ENCODE measurements at regions not wholly inside any gene's neighbourhood (a gene's known extent, or its start where the extent isn't known, plus 50 kb on each side); places are given as distances from the start of the nearest gene placed in this dataset.
"Not testable (repeated sequence)": the region's sequence is repeated elsewhere in the genome, so short reads cannot be mapped to it uniquely, and the experiment has no call there.

DNA sequence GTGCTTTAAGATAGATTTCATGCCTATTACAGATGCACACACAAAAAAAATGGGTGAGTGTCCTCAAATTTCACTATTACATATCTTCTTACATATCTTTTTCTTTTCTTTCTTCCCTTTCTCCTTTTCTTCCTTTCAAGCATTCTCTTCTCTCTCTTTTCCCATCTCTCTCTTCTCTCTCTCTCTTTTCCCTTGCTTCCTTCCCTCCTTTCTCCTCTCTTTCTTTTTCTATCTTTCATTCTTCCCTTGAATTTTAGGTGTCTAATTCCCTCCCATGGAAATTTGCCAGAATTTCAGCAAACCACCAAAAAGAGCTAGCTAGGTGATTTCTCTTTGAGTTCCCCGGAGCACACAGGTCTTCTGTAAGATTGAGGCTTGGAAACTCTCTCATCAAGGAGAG, 395.3 kb upstream of the RUNX1 start:
- Mint-ChIP-seq H3K4me3 (no peak overlapping the region), H3K9me3 (peaks cover 4% of the 10 kb centered on the region), H3K27me3 (ENCODE audit: insufficient read depth) (peaks cover 16% of the 10 kb centered on the region), H3K36me3 (ENCODE audit: low read depth) (no peaks in the 10 kb centered on the region), H3K4me1 (ENCODE audit: low read depth) (no peaks in the 10 kb centered on the region), H3K27ac (no peak overlapping the region)
- intact Hi-C loops (cut with micrococcal nuclease), result no loop called here
- DNase-seq (ENCODE audit: low spot score), result no peak

DNA sequence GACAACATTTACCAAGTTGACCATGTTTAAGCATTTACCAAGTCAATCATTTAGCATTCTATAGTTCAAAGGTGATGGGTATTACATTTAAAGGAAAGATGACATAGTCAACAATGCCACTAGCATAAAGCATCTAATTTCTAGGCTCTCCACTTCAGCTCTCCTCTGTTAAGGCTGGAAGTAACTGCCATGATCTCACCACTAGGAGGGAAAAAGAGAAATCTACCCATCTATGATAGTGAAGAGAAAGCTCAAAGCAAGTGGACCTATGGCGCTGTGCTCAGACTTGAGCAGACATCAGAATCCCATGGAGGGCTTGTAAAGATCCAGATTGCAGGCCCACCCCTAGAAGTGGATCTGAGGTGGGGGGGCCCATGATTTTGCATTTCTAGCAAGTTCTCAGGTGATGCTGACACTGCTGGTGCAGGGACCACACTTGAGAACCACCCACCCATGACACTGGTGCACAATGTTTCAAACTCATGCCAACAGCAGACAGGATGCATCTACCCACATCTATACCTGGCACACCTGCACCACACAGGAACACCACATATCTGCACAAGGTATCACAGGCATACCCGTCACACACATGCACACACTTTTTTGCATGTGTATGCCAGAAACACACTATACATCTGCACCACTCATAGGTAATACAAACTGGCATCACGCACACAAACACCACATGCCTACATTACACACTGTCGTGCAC, 392.9 kb upstream of the RUNX1 start:
- Mint-ChIP-seq H3K27me3 (ENCODE audit: insufficient read depth) (peaks cover 16% of the 10 kb centered on the region), H3K36me3 (ENCODE audit: low read depth) (peaks cover 2% of the 10 kb centered on the region), H3K9me3 (peaks cover 3% of the 10 kb centered on the region), H3K4me1 (ENCODE audit: low read depth) (peaks cover 14% of the 10 kb centered on the region), H3K4me3 (no peak overlapping the region), H3K27ac (no peak overlapping the region)
- intact Hi-C loops (cut with micrococcal nuclease), result no loop called here
- no peak for DNase-seq (ENCODE audit: low spot score)

DNA sequence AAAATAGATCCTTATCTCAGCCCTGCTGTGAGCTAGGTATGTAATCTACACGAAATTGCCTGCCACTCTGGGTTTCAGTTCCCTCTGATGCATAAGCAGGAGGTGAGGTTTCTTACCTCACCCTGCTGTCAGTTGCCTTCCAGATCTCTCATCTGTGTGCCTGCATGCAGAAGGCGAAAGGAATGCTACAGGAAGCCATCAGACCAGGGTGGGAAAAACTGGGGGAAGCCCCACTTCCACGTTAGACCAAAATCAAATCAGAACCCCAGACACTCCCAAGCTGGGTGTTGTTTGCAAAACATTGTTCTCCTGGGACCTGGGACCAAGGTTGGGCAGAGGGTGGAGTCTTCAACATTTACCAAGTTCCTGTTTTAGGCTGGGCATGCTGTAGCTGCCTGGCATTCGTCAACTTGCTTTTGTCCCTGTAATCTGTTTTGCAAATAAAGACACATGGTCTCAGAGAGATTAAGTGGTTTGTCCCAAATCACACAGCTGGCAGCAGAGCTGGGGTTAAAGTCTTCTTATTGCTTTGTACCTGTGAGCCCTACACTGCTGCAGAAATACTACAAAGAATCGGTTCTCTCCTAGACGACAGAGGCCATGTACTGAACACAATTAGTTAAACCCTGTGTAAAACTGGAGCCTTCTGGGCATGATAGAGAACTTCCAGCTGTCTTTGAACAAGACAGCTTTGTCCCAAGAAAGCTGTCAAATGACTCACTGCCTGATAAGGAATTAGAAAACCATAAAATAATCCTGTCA, 389.7 kb upstream of the RUNX1 start:
- Mint-ChIP-seq H3K27me3 (ENCODE audit: insufficient read depth) (peaks cover 9% of the 10 kb centered on the region), H3K36me3 (ENCODE audit: low read depth) (peaks cover 2% of the 10 kb centered on the region), H3K4me3 (no peak overlapping the region), H3K27ac (no peak overlapping the region), H3K9me3 (peaks cover 19% of the 10 kb centered on the region), H3K4me1 (ENCODE audit: low read depth) (peaks cover 14% of the 10 kb centered on the region)
- intact Hi-C loops (cut with micrococcal nuclease), result loop anchor here (10.0 kb wide), 1 partner anchor 176 kb away; no protein-coding TSS in a partner anchor
- DNase-seq (ENCODE audit: low spot score), result no peak

DNA sequence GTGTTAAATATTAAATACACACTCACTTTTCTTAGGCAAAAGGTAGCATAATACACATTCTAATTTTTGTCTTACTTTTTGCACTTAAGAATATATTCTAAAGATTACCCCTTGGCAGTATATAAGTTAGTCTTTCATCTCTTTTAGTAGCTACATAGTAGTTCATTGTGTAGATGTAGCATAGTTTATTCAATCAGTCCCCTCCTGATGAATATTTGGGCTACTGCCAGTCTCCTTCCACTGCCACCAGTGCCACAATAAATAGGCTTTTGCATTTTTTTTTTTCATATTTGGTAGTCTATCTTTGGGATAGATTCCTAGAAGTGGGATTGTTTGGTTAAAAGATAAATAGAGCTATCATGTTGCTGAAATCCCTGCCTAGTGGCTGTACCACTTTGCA, 388.8 kb upstream of the RUNX1 start:
- DNase-seq (ENCODE audit: low spot score), result no peak
- peaks cover 27% of the 10 kb centered on the region for H3K9me3 Mint-ChIP-seq
- no peak overlapping the region for H3K27ac Mint-ChIP-seq
- no peak overlapping the region for H3K4me3 Mint-ChIP-seq
- peaks cover 2% of the 10 kb centered on the region for H3K36me3 Mint-ChIP-seq (ENCODE audit: low read depth)
- peaks cover 14% of the 10 kb centered on the region for H3K4me1 Mint-ChIP-seq (ENCODE audit: low read depth)
- intact Hi-C loops (cut with micrococcal nuclease), result loop anchor here (10.0 kb wide), 1 partner anchor 177 kb away; no protein-coding TSS in a partner anchor
- H3K27me3 Mint-ChIP-seq (ENCODE audit: insufficient read depth), result peaks cover 9% of the 10 kb centered on the region

DNA sequence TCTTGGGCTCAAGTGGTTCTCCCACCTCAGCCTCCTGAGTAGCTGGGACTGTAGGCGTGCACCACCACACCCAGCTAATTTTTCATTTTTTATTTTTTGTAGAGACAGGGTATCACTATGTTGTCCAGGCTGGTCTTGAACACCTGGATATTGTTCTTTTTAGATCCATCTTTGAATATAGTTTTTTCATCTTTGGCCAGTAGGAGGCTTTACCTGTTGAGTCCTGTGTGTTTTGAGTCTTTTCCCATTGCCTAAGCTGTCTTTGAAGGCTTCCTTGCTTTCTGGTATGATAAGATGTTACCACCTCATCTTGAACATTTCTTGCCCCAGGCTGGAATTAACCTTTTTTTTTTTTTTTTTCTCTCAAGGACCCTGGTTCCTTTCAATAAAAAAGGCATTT, 387.8 kb upstream of the RUNX1 start:
- H3K36me3 Mint-ChIP-seq (ENCODE audit: low read depth), result peaks cover 2% of the 10 kb centered on the region
- peaks cover 9% of the 10 kb centered on the region for H3K27me3 Mint-ChIP-seq (ENCODE audit: insufficient read depth)
- DNase-seq (ENCODE audit: low spot score), result no peak
- no peak overlapping the region for H3K4me3 Mint-ChIP-seq
- intact Hi-C loops (cut with micrococcal nuclease), result loop anchor here (10.0 kb wide), 1 partner anchor 178 kb away; no protein-coding TSS in a partner anchor
- peaks cover 14% of the 10 kb centered on the region for H3K4me1 Mint-ChIP-seq (ENCODE audit: low read depth)
- H3K9me3 Mint-ChIP-seq, result peaks cover 33% of the 10 kb centered on the region
- H3K27ac Mint-ChIP-seq, result no peak overlapping the region

DNA sequence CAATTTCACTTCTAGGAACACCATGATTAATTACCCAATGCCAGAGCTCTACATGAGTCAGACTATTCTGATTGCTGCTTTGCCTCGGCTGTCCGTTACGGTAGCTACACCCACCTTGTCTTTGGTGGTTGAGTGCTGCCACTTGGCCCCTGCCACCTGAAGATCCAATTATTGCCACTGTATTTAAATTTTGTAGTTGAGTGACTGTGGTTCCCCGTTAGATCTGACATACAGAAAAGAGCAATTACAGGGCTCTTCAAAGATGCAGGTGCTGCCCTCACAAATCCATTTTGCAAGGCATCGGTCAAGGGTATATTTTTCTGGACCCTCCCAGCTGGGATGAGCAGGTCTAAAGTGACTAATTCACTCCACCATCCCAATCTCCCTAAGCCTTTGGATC, 383.5 kb upstream of the RUNX1 start:
- H3K27me3 Mint-ChIP-seq (ENCODE audit: insufficient read depth), result peaks cover 19% of the 10 kb centered on the region
- not testable (repeated sequence) for H3K36me3 Mint-ChIP-seq (ENCODE audit: low read depth); H3K4me3 Mint-ChIP-seq

DNA sequence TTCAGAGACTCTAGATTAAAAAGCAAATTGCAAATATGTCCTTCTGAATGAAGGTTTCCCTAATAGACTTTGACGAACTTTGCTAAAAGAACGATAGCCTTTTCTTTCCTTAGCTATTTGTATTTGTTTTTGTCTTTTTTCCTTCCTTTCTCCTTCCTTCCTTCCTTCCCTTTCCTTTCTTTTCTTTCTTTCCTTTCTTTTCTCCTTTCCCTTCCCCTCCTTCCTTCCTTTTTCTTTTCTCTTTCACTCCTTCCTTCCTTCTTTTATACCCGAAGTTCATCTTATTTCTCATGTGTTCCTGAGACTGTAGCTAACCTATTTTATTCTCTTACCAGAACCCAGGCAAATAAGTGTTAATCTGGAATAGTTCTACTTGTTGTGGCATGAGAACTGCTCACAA, 381.2 kb upstream of the RUNX1 start:
- peaks cover 37% of the 10 kb centered on the region for H3K9me3 Mint-ChIP-seq

More for the DNA sequence above, 383.5 kb upstream of the RUNX1 start:
- not testable (repeated sequence) for DNase-seq (ENCODE audit: low spot score); H3K27ac Mint-ChIP-seq
- H3K4me1 Mint-ChIP-seq (ENCODE audit: low read depth), result peaks cover 13% of the 10 kb centered on the region
- intact Hi-C loops (cut with micrococcal nuclease), result loop anchor here (10.0 kb wide), 1 partner anchor 182 kb away; no protein-coding TSS in a partner anchor
- H3K9me3 Mint-ChIP-seq, result peaks cover 39% of the 10 kb centered on the region

DNA sequence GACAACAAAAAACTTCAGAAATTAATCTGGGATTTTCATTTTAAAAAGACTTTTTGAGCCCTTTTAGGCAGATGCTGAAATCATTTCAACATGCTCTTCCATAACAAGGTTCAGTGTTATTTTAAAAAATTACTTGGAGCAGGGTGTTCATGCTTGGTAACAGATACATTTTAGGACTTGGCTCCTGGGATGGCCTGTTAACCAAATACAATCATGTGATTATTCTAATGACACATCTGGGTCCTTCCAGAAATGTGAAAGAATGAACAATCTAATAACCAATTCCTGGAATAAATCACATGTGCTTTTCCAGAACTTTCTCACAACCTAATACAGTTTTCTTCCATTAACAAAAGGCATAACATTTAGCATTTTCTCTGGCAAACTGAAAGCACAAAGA, 379.8 kb upstream of the RUNX1 start:
- Mint-ChIP-seq H3K4me1 (ENCODE audit: low read depth) (peaks cover 26% of the 10 kb centered on the region), H3K27ac (no peak overlapping the region), H3K36me3 (ENCODE audit: low read depth) (no peaks in the 10 kb centered on the region), H3K9me3 (peaks cover 24% of the 10 kb centered on the region), H3K27me3 (ENCODE audit: insufficient read depth) (peaks cover 12% of the 10 kb centered on the region), H3K4me3 (no peak overlapping the region)
- intact Hi-C loops (cut with micrococcal nuclease), result no loop called here
- no peak for DNase-seq (ENCODE audit: low spot score)

More for the DNA sequence above, 381.2 kb upstream of the RUNX1 start:
- Mint-ChIP-seq H3K27ac (no peak overlapping the region), H3K4me1 (ENCODE audit: low read depth) (peaks cover 26% of the 10 kb centered on the region), H3K36me3 (ENCODE audit: low read depth) (no peaks in the 10 kb centered on the region), H3K4me3 (no peak overlapping the region), H3K27me3 (ENCODE audit: insufficient read depth) (peaks cover 14% of the 10 kb centered on the region)
- no peak for DNase-seq (ENCODE audit: low spot score)
- intact Hi-C loops (cut with micrococcal nuclease), result loop anchor here (10.0 kb wide), 1 partner anchor 185 kb away; no protein-coding TSS in a partner anchor

DNA sequence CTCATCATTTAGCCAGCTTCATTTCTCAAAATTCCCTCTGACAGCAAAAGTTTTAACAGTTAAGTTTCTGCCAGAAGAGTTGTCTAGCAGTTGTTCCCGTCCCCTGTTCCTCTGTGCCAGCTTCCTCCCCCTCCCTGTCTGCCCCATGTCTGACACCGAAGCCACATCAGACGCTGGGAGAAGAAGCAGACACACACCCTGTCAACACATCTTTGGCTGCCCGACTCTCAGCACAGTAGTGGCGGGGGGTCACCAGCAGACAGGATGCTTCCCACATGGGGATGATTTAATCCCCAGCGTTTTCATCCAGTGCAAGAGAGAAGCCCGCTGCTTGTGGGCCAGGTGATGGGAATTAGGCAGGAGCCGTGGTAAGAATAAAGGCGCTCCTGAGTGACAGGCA, 379.4 kb upstream of the RUNX1 start:
- peak overlapping the region; percentile 42 for H3K4me3 Mint-ChIP-seq
- H3K27ac Mint-ChIP-seq, result no peak overlapping the region
- H3K27me3 Mint-ChIP-seq (ENCODE audit: insufficient read depth), result peaks cover 12% of the 10 kb centered on the region
- peaks cover 20% of the 10 kb centered on the region for H3K9me3 Mint-ChIP-seq
- DNase-seq (ENCODE audit: low spot score), result no peak
- intact Hi-C loops (cut with micrococcal nuclease), result no loop called here
- peaks cover 26% of the 10 kb centered on the region for H3K4me1 Mint-ChIP-seq (ENCODE audit: low read depth)
- H3K36me3 Mint-ChIP-seq (ENCODE audit: low read depth), result no peaks in the 10 kb centered on the region

DNA sequence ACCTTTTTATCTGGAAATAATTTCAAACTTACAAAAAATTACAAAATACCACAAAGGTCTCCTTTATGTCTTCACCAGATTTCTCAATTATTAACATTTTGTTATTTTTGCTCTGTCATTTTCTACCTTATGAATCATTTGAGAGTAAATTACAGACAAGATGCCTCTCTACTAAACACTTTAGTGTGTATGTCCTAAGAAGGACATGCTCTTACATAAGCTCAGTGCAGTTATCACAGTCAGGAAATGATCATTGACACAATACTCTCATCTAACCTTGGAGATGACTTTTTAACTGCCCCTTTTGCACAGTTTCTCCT, 378.9 kb upstream of the RUNX1 start:
- H3K4me1 Mint-ChIP-seq (ENCODE audit: low read depth), result peaks cover 26% of the 10 kb centered on the region
- peaks cover 17% of the 10 kb centered on the region for H3K9me3 Mint-ChIP-seq
- no peak overlapping the region for H3K4me3 Mint-ChIP-seq
- H3K27ac Mint-ChIP-seq, result no peak overlapping the region
- DNase-seq (ENCODE audit: low spot score), result no peak
- no peaks in the 10 kb centered on the region for H3K36me3 Mint-ChIP-seq (ENCODE audit: low read depth)
- intact Hi-C loops (cut with micrococcal nuclease), result no loop called here
- H3K27me3 Mint-ChIP-seq (ENCODE audit: insufficient read depth), result peaks cover 12% of the 10 kb centered on the region

DNA sequence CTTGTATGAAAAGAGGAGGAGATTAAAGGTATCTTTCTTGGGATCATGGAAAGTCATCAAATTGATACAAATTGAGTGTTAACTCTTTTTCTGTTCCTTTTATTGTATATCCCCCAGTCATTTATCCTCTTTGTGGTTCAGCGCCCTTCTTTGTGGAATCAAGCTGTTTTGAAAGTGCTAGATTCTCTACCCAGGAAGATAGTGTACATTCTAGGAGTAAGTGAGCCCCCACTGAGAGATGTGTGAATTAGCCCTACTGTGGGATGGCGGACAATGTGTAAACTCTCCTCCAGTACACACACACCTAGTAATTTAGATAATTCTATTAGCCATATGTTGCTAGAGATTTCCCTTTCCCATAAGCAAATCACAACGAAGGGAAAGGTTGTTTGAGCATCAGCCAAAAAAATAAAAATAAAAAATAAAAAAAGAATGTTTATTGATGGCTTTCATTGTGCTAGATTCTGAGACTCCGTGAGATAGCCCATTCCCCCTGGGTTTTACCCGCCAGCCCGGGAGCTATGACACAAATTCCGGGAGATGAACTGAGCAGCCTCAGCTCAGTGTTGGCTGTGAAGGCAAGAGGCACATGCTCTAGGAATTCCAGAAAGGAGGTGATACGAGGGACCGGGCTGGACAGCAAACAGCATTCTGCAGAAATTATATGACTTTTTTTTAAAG, 378.4 kb upstream of the RUNX1 start:
- H3K4me3 Mint-ChIP-seq, result no peak overlapping the region
- no peak for DNase-seq (ENCODE audit: low spot score)
- no peak overlapping the region for H3K27ac Mint-ChIP-seq
- H3K4me1 Mint-ChIP-seq (ENCODE audit: low read depth), result peaks cover 26% of the 10 kb centered on the region
- peaks cover 12% of the 10 kb centered on the region for H3K27me3 Mint-ChIP-seq (ENCODE audit: insufficient read depth)
- H3K9me3 Mint-ChIP-seq, result peaks cover 17% of the 10 kb centered on the region
- intact Hi-C loops (cut with micrococcal nuclease), result loop anchor here (2.0 kb wide), 1 partner anchor 85 kb away; no protein-coding TSS in a partner anchor
- H3K36me3 Mint-ChIP-seq (ENCODE audit: low read depth), result no peaks in the 10 kb centered on the region

DNA sequence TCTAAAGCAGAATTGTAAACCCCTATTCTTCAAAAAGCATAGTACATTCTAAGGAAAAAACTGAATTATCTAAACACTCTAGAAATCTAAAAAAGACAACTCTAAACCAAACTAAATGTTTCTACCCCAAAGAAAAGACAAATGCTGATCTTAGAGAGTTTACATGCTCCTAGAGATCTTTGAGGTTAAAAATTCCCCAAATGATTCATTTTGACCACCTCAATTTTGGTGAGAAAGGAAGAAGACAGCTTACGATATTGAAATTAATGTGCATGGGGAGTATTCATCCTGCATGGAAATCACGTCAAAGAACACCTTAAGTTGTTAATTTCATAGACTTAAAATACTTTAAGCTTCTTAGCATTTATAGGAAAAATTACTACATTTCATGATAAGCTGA, 377.8 kb upstream of the RUNX1 start:
- H3K9me3 Mint-ChIP-seq, result peaks cover 21% of the 10 kb centered on the region
- H3K4me1 Mint-ChIP-seq (ENCODE audit: low read depth), result peaks cover 26% of the 10 kb centered on the region
- H3K27ac Mint-ChIP-seq, result peak overlapping the region; percentile 37
- intact Hi-C loops (cut with micrococcal nuclease), result loop anchor here (2.0 kb wide), 1 partner anchor 84 kb away; no protein-coding TSS in a partner anchor
- DNase-seq (ENCODE audit: low spot score), result no peak
- peaks cover 12% of the 10 kb centered on the region for H3K27me3 Mint-ChIP-seq (ENCODE audit: insufficient read depth)
- no peak overlapping the region for H3K4me3 Mint-ChIP-seq
- no peaks in the 10 kb centered on the region for H3K36me3 Mint-ChIP-seq (ENCODE audit: low read depth)

DNA sequence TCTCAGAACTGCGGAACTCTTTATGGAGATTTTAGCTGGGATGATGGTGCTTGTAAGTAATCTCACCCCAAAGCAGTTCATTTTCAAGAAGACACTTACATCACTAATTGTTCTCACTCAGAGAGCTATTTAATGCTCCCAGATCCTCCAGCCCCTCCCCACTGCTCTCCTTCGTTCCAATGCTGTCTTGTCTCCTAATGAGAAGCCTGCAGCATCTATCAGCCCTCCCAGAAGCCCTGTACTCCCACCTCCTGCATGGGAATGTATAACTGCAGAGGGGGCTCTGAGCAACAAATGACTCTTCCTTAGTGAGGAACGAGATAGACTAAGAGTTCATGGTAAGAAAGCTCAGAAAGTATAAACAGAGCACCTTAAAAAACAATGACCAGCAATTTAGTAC, 377.4 kb upstream of the RUNX1 start:
- peaks cover 12% of the 10 kb centered on the region for H3K27me3 Mint-ChIP-seq (ENCODE audit: insufficient read depth)
- intact Hi-C loops (cut with micrococcal nuclease), result loop anchor here (2.0 kb wide), 1 partner anchor 84 kb away; no protein-coding TSS in a partner anchor
- H3K36me3 Mint-ChIP-seq (ENCODE audit: low read depth), result no peaks in the 10 kb centered on the region
- H3K27ac Mint-ChIP-seq, result no peak overlapping the region
- peaks cover 26% of the 10 kb centered on the region for H3K4me1 Mint-ChIP-seq (ENCODE audit: low read depth)
- DNase-seq (ENCODE audit: low spot score), result no peak
- H3K9me3 Mint-ChIP-seq, result peaks cover 21% of the 10 kb centered on the region
- no peak overlapping the region for H3K4me3 Mint-ChIP-seq
